Neural cell (in vitro differentiated cells): ENCODE measurements at regions not wholly inside any gene's neighbourhood (a gene's known extent, or its start where the extent isn't known, plus 50 kb on each side); places are given as distances from the start of the nearest gene placed in this dataset.

ENCODE experiments used
- H2AFZ ChIP-seq: fragments of 200-600, 300-800 bp; sonication (generic), shearing (Covaris generic); 2 replicates; pipeline ENCODE4 v1.6.0; 2014; ENCODE audit warnings: low read depth, mild to moderate bottlenecking, antibody characterized with exemption, low read length, moderate library complexity
- H3F3A ChIP-seq: fragments of 200-600 bp; shearing (Covaris generic); 2 replicates; pipeline ENCODE4 v1.6.1; 2016; ENCODE audit warnings: mild to moderate bottlenecking, moderate library complexity, mixed read lengths, antibody characterized with exemption, low read length; ENCODE audit not compliant: insufficient read depth, poor library complexity, severe bottlenecking
- H3K27ac ChIP-seq: fragments of 200-600, 300-800 bp; sonication (generic), shearing (Covaris generic); 2 replicates; pipeline ENCODE4 v1.5.1; 2014; ENCODE audit warnings: mild to moderate bottlenecking, low read length, moderate library complexity
- H3K27me3 ChIP-seq: fragments of 300-800, 200-600 bp; sonication (generic), shearing (Covaris generic); 2 replicates; pipeline ENCODE4 v1.6.0; 2014; ENCODE audit warnings: mild to moderate bottlenecking, low read depth, low read length, moderate library complexity; ENCODE audit not compliant: insufficient read depth
- H3K36me3 ChIP-seq: fragments of 300-800, 200-600 bp; sonication (generic), shearing (Covaris generic); 2 replicates; pipeline ENCODE4 v1.5.1; 2014; ENCODE audit warnings: mild to moderate bottlenecking, antibody characterized with exemption, low read length, moderate library complexity; ENCODE audit not compliant: insufficient read depth
- H3K4me2 ChIP-seq: fragments of 300-800, 200-600 bp; sonication (generic), shearing (Covaris generic); 2 replicates; pipeline ENCODE4 v1.6.0; 2014; ENCODE audit warnings: mild to moderate bottlenecking, low read length
- H3K4me3 ChIP-seq: fragments of 300-800, 200-600 bp; sonication (generic), shearing (Covaris generic); 2 replicates; pipeline ENCODE4 v1.5.1; 2014; ENCODE audit warnings: mild to moderate bottlenecking, low read length, moderate library complexity
- H3K79me2 ChIP-seq: fragments of 200-600 bp; shearing (Covaris generic); replicated peaks from 2 replicates; pipeline ENCODE4 v1.6.0; 2014; ENCODE audit warnings: mild to moderate bottlenecking, low read length, moderate library complexity; ENCODE audit not compliant: insufficient read depth
- H3K9ac ChIP-seq: fragments of 300-800, 200-600 bp; sonication (generic), shearing (Covaris generic); 2 replicates; pipeline ENCODE4 v1.6.1; 2016; ENCODE audit warnings: mild to moderate bottlenecking, low read length, mixed read lengths
- H3K9me2 ChIP-seq: fragments of 200-600 bp; shearing (Covaris generic); 2 replicates; pipeline ENCODE4 v1.6.1; 2016; ENCODE audit warnings: mild to moderate bottlenecking, low read length, mixed read lengths; ENCODE audit not compliant: insufficient read depth
- H3K9me3 ChIP-seq: fragments of 200-600, 300-800 bp; sonication (generic), shearing (Covaris generic); 2 replicates; pipeline ENCODE4 v1.6.1; 2016; ENCODE audit warnings: mild to moderate bottlenecking, mixed run types, low read length, moderate library complexity, mixed read lengths
- H4K20me1 ChIP-seq: fragments of 200-600 bp; shearing (Covaris generic); 2 replicates; pipeline ENCODE4 v1.6.1; 2016; ENCODE audit warnings: mild to moderate bottlenecking, mixed run types; ENCODE audit not compliant: insufficient read depth
- CTCF ChIP-seq: fragments of 450-650 bp; IDR thresholded peaks from 2 replicates; pipeline ENCODE4 v1.5.1; 2014; ENCODE audit warnings: antibody characterized with exemption, mild to moderate bottlenecking, moderate library complexity; ENCODE audit not compliant: poor library complexity, severe bottlenecking
- EP300 ChIP-seq: fragments of 450-650 bp; conservative IDR thresholded peaks from 2 replicates; pipeline ENCODE4 v1.6.1; 2014; ENCODE audit warnings: antibody characterized with exemption, mild to moderate bottlenecking, moderate library complexity; ENCODE audit not compliant: poor library complexity, severe bottlenecking
- EZH2 ChIP-seq: fragments of 200-600, 300-800 bp; shearing (Covaris generic), sonication (generic); IDR thresholded peaks from 2 replicates; pipeline ENCODE4 v1.6.1; 2014; ENCODE audit warnings: antibody characterized with exemption, low read length, borderline replicate concordance, mild to moderate bottlenecking; ENCODE audit not compliant: insufficient read depth, poor library complexity, severe bottlenecking
- MXI1 ChIP-seq: fragments of 450-650 bp; conservative IDR thresholded peaks from 2 replicates; pipeline ENCODE4 v1.6.1; 2014; ENCODE audit warnings: antibody characterized with exemption, mild to moderate bottlenecking; ENCODE audit not compliant: poor library complexity, severe bottlenecking
- POLR2AphosphoS5 ChIP-seq: IDR thresholded peaks from 2 replicates; pipeline ENCODE4 v1.6.1; 2012
- RAD21 ChIP-seq: fragments of 450-650 bp; conservative IDR thresholded peaks from 2 replicates; pipeline ENCODE4 v1.6.1; 2014; ENCODE audit warnings: antibody characterized with exemption, mild to moderate bottlenecking, moderate library complexity
- REST ChIP-seq: IDR thresholded peaks from 2 replicates; pipeline ENCODE4 v1.6.1; 2012; ENCODE audit warnings: borderline replicate concordance
- SMC3 ChIP-seq: fragments of 450-650 bp; conservative IDR thresholded peaks from 2 replicates; pipeline ENCODE4 v1.6.1; 2014; ENCODE audit warnings: antibody characterized with exemption, mild to moderate bottlenecking, moderate library complexity; ENCODE audit not compliant: poor library complexity
- TAF1 ChIP-seq: IDR thresholded peaks from 2 replicates; pipeline ENCODE4 v1.6.1; 2012; ENCODE audit warnings: low read depth

- Histone ChIP-seq H3K27ac (no peak overlapping the region), H3K4me2 (no peak overlapping the region), H2AFZ (no peak overlapping the region), H3K36me3 (no peaks in the 10 kb centered on the region), H3K9me2 (no peaks in the 10 kb centered on the region), H3K4me3 (no peak overlapping the region), H3K9me3 (no peaks in the 10 kb centered on the region), H3K9ac (no peak overlapping the region), H3K79me2 (no peaks in the 10 kb centered on the region), H3F3A (no peaks in the 10 kb centered on the region), H3K27me3 (no peaks in the 10 kb centered on the region), H4K20me1 (no peaks in the 10 kb centered on the region)
- TF ChIP-seq MXI1, result no peak
- TF ChIP-seq TAF1, result no peak
- no peak for TF ChIP-seq REST
- TF ChIP-seq SMC3, result no peak
- TF ChIP-seq EZH2, result no peak
- no peak for TF ChIP-seq CTCF
- no peak for TF ChIP-seq EP300
- no peak for TF ChIP-seq POLR2AphosphoS5
- no peak for TF ChIP-seq RAD21
Observed at GRCh38 chr16:51306886-51307595, 156.0 kb upstream of the SALL1 start.

GRCh38 chr16:51306116-51306515, 155.0 kb upstream of the SALL1 start:
- no peaks in the 10 kb centered on the region for H3K9me3 ChIP-seq
- no peak overlapping the region for H2AFZ ChIP-seq
- no peaks in the 10 kb centered on the region for H3K79me2 ChIP-seq
- H3K27ac ChIP-seq, result no peak overlapping the region
- no peak for TF ChIP-seq RAD21
- no peaks in the 10 kb centered on the region for H4K20me1 ChIP-seq
- no peaks in the 10 kb centered on the region for H3F3A ChIP-seq
- no peak overlapping the region for H3K4me3 ChIP-seq
- H3K27me3 ChIP-seq, result no peaks in the 10 kb centered on the region
- no peak overlapping the region for H3K9ac ChIP-seq
- H3K4me2 ChIP-seq, result no peak overlapping the region
- no peaks in the 10 kb centered on the region for H3K9me2 ChIP-seq
- no peaks in the 10 kb centered on the region for H3K36me3 ChIP-seq

- no peaks in the 10 kb centered on the region for H3K27me3 ChIP-seq
- no peak overlapping the region for H3K9ac ChIP-seq
- H4K20me1 ChIP-seq, result no peaks in the 10 kb centered on the region
- H3K36me3 ChIP-seq, result no peaks in the 10 kb centered on the region
- no peak overlapping the region for H3K27ac ChIP-seq
- no peaks in the 10 kb centered on the region for H3K9me3 ChIP-seq
- no peaks in the 10 kb centered on the region for H3K79me2 ChIP-seq
- H3F3A ChIP-seq, result no peaks in the 10 kb centered on the region
- H3K4me2 ChIP-seq, result no peak overlapping the region
- H2AFZ ChIP-seq, result no peak overlapping the region
- H3K9me2 ChIP-seq, result no peaks in the 10 kb centered on the region
- no peak for TF ChIP-seq SMC3
- no peak for TF ChIP-seq EZH2
- TF ChIP-seq CTCF, result no peak
- TF ChIP-seq REST, result no peak
- TF ChIP-seq MXI1, result no peak
- no peak overlapping the region for H3K4me3 ChIP-seq
Observed at GRCh38 chr16:51305337-51305736, 154.3 kb upstream of the SALL1 start.
